ENCODE measurements at regions not wholly inside any gene's neighbourhood (a gene's known extent, or its start where the extent isn't known, plus 50 kb on each side); places are given as distances from the start of the nearest gene placed in this dataset.
"Not testable (repeated sequence)": the region's sequence is repeated elsewhere in the genome, so short reads cannot be mapped to it uniquely, and the experiment has no call there.

GRCh38 chr18:23311351-23312121 lies 141.6 kb upstream of the RIOK3 start:
- no peak for DNase-seq

GRCh38 chr18:23313379-23313778 lies 139.7 kb upstream of the RIOK3 start:
- no peak for DNase-seq
- in situ Hi-C loops (cut with HindIII; ENCODE audit: low pct_ligation_motif_present, low pct_unique_long_range_greater_than_20kb, low sequenced_read_pairs): no loop called here

More at GRCh38 chr18:23311351-23312121, 141.6 kb upstream of the RIOK3 start:
- in situ Hi-C loops (cut with HindIII; ENCODE audit: low pct_ligation_motif_present, low pct_unique_long_range_greater_than_20kb, low sequenced_read_pairs): no loop called here

- in situ Hi-C loops (cut with HindIII; ENCODE audit: low pct_ligation_motif_present, low pct_unique_long_range_greater_than_20kb, low sequenced_read_pairs): no loop called here
- DNase-seq: no peak
Observed at GRCh38 chr18:23314672-23315071, 138.4 kb upstream of the RIOK3 start.

GRCh38 chr18:23316316-23316715 lies 136.8 kb upstream of the RIOK3 start:
- no peak for DNase-seq
- in situ Hi-C loops (cut with HindIII; ENCODE audit: low pct_ligation_motif_present, low pct_unique_long_range_greater_than_20kb, low sequenced_read_pairs): no loop called here

- in situ Hi-C loops (cut with HindIII; ENCODE audit: low pct_ligation_motif_present, low pct_unique_long_range_greater_than_20kb, low sequenced_read_pairs): no loop called here
- no peak for DNase-seq
Observed at GRCh38 chr18:23316988-23317387, 136.1 kb upstream of the RIOK3 start.

GRCh38 chr18:23317975-23318675 lies 135.0 kb upstream of the RIOK3 start:
- DNase-seq: peak; percentile 15

GRCh38 chr18:23320709-23321236 lies 132.3 kb upstream of the RIOK3 start:
- no peak for DNase-seq
- in situ Hi-C loops (cut with HindIII; ENCODE audit: low pct_ligation_motif_present, low pct_unique_long_range_greater_than_20kb, low sequenced_read_pairs): no loop called here

More at GRCh38 chr18:23317975-23318675, 135.0 kb upstream of the RIOK3 start:
- in situ Hi-C loops (cut with HindIII; ENCODE audit: low pct_ligation_motif_present, low pct_unique_long_range_greater_than_20kb, low sequenced_read_pairs): no loop called here

- in situ Hi-C loops (cut with HindIII; ENCODE audit: low pct_ligation_motif_present, low pct_unique_long_range_greater_than_20kb, low sequenced_read_pairs): no loop called here
- DNase-seq: no peak
Observed at GRCh38 chr18:23321996-23322395, 131.1 kb upstream of the RIOK3 start.

GRCh38 chr18:23324056-23324811 lies 128.9 kb upstream of the RIOK3 start:
- in situ Hi-C loops (cut with HindIII; ENCODE audit: low pct_ligation_motif_present, low pct_unique_long_range_greater_than_20kb, low sequenced_read_pairs): no loop called here
- no peak for DNase-seq

- no peak for DNase-seq
- in situ Hi-C loops (cut with HindIII; ENCODE audit: low pct_ligation_motif_present, low pct_unique_long_range_greater_than_20kb, low sequenced_read_pairs): no loop called here
Observed at GRCh38 chr18:23324861-23325260, 128.2 kb upstream of the RIOK3 start.

GRCh38 chr18:23329671-23330070 lies 123.4 kb upstream of the RIOK3 start:
- in situ Hi-C loops (cut with HindIII; ENCODE audit: low pct_ligation_motif_present, low pct_unique_long_range_greater_than_20kb, low sequenced_read_pairs); DNase-seq: not testable (repeated sequence)

- DNase-seq: no peak
- in situ Hi-C loops (cut with HindIII; ENCODE audit: low pct_ligation_motif_present, low pct_unique_long_range_greater_than_20kb, low sequenced_read_pairs): no loop called here
Observed at GRCh38 chr18:23330423-23330822, 122.7 kb upstream of the RIOK3 start.

- DNase-seq: no peak
- in situ Hi-C loops (cut with HindIII; ENCODE audit: low pct_ligation_motif_present, low pct_unique_long_range_greater_than_20kb, low sequenced_read_pairs): no loop called here
Observed at GRCh38 chr18:23331091-23331920, 121.8 kb upstream of the RIOK3 start.

GRCh38 chr18:23332356-23332755 lies 120.7 kb upstream of the RIOK3 start:
- DNase-seq: no peak
- in situ Hi-C loops (cut with HindIII; ENCODE audit: low pct_ligation_motif_present, low pct_unique_long_range_greater_than_20kb, low sequenced_read_pairs): no loop called here

- in situ Hi-C loops (cut with HindIII; ENCODE audit: low pct_ligation_motif_present, low pct_unique_long_range_greater_than_20kb, low sequenced_read_pairs): no loop called here
- no peak for DNase-seq
Observed at GRCh38 chr18:23333827-23334226, 119.3 kb upstream of the RIOK3 start.

- no peak for DNase-seq
- in situ Hi-C loops (cut with HindIII; ENCODE audit: low pct_ligation_motif_present, low pct_unique_long_range_greater_than_20kb, low sequenced_read_pairs): no loop called here
Observed at GRCh38 chr18:23334569-23334968, 118.5 kb upstream of the RIOK3 start.

GRCh38 chr18:23336101-23336500 lies 117.0 kb upstream of the RIOK3 start:
- DNase-seq: no peak
- in situ Hi-C loops (cut with HindIII; ENCODE audit: low pct_ligation_motif_present, low pct_unique_long_range_greater_than_20kb, low sequenced_read_pairs): no loop called here
